HG03025 (cell line): ENCODE measurements at regions not wholly inside any gene's neighbourhood (a gene's known extent, or its start where the extent isn't known, plus 50 kb on each side); places are given as distances from the start of the nearest gene placed in this dataset.

Experiments
- ATAC-seq: cut with Tn5 transposase; IDR thresholded peaks from one replicate; pipeline ENCODE4 v1.9.1; 2021; ENCODE audit warnings: mild to moderate bottlenecking, moderate library complexity; ENCODE audit not compliant: unreplicated experiment, low FRiP score

- no peak for ATAC-seq
Measured at GRCh38 chr4:32525420-32525819, 1805.3 kb downstream of the PCDH7 start.

GRCh38 chr4:32544846-32545245 lies 1824.7 kb downstream of the PCDH7 start:
- no peak for ATAC-seq

- ATAC-seq = no peak
Measured at GRCh38 chr4:32551943-32552342, 1831.8 kb downstream of the PCDH7 start.

- ATAC-seq = no peak
Measured at GRCh38 chr4:32560306-32560705, 1840.1 kb downstream of the PCDH7 start.

- no peak for ATAC-seq
Measured at GRCh38 chr4:32562010-32562409, 1841.8 kb downstream of the PCDH7 start.

- ATAC-seq = no peak
Measured at GRCh38 chr4:32564626-32565025, 1844.5 kb downstream of the PCDH7 start.

GRCh38 chr4:32569861-32570260 lies 1849.7 kb downstream of the PCDH7 start:
- no peak for ATAC-seq

GRCh38 chr4:32572366-32572765 lies 1852.2 kb downstream of the PCDH7 start:
- no peak for ATAC-seq

- no peak for ATAC-seq
Measured at GRCh38 chr4:32574803-32575202, 1854.6 kb downstream of the PCDH7 start.

GRCh38 chr4:32589097-32589496 lies 1868.9 kb downstream of the PCDH7 start:
- no peak for ATAC-seq

GRCh38 chr4:32589853-32590252 lies 1869.7 kb downstream of the PCDH7 start:
- no peak for ATAC-seq

GRCh38 chr4:32597354-32597753 lies 1877.2 kb downstream of the PCDH7 start:
- no peak for ATAC-seq

GRCh38 chr4:32601848-32602247 lies 1881.7 kb downstream of the PCDH7 start:
- ATAC-seq = no peak

- no peak for ATAC-seq
Measured at GRCh38 chr4:32607978-32608377, 1887.8 kb downstream of the PCDH7 start.

- ATAC-seq = no peak
Measured at GRCh38 chr4:32624943-32625603, 1904.9 kb downstream of the PCDH7 start.

GRCh38 chr4:32625687-32626337 lies 1905.6 kb downstream of the PCDH7 start:
- ATAC-seq = no peak

- ATAC-seq = no peak
Measured at GRCh38 chr4:32631831-32632230, 1911.7 kb downstream of the PCDH7 start.

GRCh38 chr4:32633421-32633820 lies 1913.3 kb downstream of the PCDH7 start:
- ATAC-seq = no peak

- no peak for ATAC-seq
Measured at GRCh38 chr4:32645653-32646052, 1925.5 kb downstream of the PCDH7 start.

- ATAC-seq = no peak
Measured at GRCh38 chr4:32658019-32658418, 1937.8 kb downstream of the PCDH7 start.

- ATAC-seq = no peak
Measured at GRCh38 chr4:32661229-32661628, 1941.1 kb downstream of the PCDH7 start.

- ATAC-seq = no peak
Measured at GRCh38 chr4:32662803-32663202, 1942.6 kb downstream of the PCDH7 start.
